Caco-2 (cell line): ENCODE measurements at regions not wholly inside any gene's neighbourhood (a gene's known extent, or its start where the extent isn't known, plus 50 kb on each side); places are given as distances from the start of the nearest gene placed in this dataset.

Experiments used
- BruUV-seq: library from RNA; stranded (reverse); fragments of 400-500 nt; replicated peaks from 2 replicates; lab custom pipeline; 2021; lab: Mats Ljungman, UMichigan
- CTCF ChIA-PET: fragments of 300-600 bp; sonication (Branson Sonifier 250); formaldehyde crosslinking; loops from one replicate; lab custom pipeline; 2022; ENCODE audit warnings: antibody characterized with exemption; lab: Charles Lee
- POLR2A ChIA-PET: fragments of 300-600 bp; sonication (Branson Sonifier 250); formaldehyde crosslinking; loops from one replicate; lab custom pipeline; 2022; ENCODE audit warnings: antibody characterized with exemption; lab: Charles Lee
- DNase-seq, 2 experiments: peaks; one replicate each; pipeline versions ENCODE4 v3.0.0 to v3.0.0-alpha.2; 2020 to 2022
- H3K27me3 ChIP-seq: replicated peaks from 2 replicates; pipeline ENCODE4 v1.6.0; 2011; ENCODE audit warnings: low read length; ENCODE audit not compliant: control insufficient read depth, insufficient read depth
- H3K36me3 ChIP-seq: 2 replicates; pipeline ENCODE4 v1.5.1; 2011; ENCODE audit warnings: low read length; ENCODE audit not compliant: control insufficient read depth, insufficient read depth
- H3K4me1 ChIP-seq: fragments of 250-450 bp; sonication (Bioruptor Pico); 2 replicates; pipeline ENCODE4 v1.5.1; 2020; ENCODE audit warnings: mild to moderate bottlenecking
- H3K4me3 ChIP-seq: 2 replicates; pipeline ENCODE4 v1.5.1; 2011; ENCODE audit warnings: low read depth, mild to moderate bottlenecking, control low read depth, low read length
- H3K9me3 ChIP-seq: fragments of 250-450 bp; sonication (Bioruptor Pico); 2 replicates; pipeline ENCODE4 v1.5.1; 2020; ENCODE audit warnings: mild to moderate bottlenecking, moderate library complexity
- H3K27ac Mint-ChIP-seq: one replicate; pipeline ENCODE4 v1.8.0; 2022; ENCODE audit warnings: mixed read lengths; ENCODE audit not compliant: unreplicated experiment
- H3K27me3 Mint-ChIP-seq: one replicate; pipeline ENCODE4 v1.8.0; 2022; ENCODE audit warnings: mixed read lengths; ENCODE audit not compliant: insufficient read depth, unreplicated experiment
- H3K36me3 Mint-ChIP-seq: one replicate; pipeline ENCODE4 v1.8.0; 2022; ENCODE audit warnings: mild to moderate bottlenecking, mixed read lengths; ENCODE audit not compliant: insufficient read depth, unreplicated experiment
- H3K4me1 Mint-ChIP-seq: one replicate; pipeline ENCODE4 v1.8.0; 2022; ENCODE audit warnings: low read depth, mixed read lengths; ENCODE audit not compliant: unreplicated experiment
- H3K4me3 Mint-ChIP-seq: one replicate; pipeline ENCODE4 v1.8.0; 2022; ENCODE audit warnings: mild to moderate bottlenecking, moderate library complexity, mixed read lengths; ENCODE audit not compliant: unreplicated experiment
- H3K9me3 Mint-ChIP-seq: one replicate; pipeline ENCODE4 v1.8.0; 2022; ENCODE audit warnings: mixed read lengths; ENCODE audit not compliant: unreplicated experiment
- CTCF ChIP-seq, 2 experiments: fragments of 200-600 bp in 1 of 2; IDR thresholded peaks; 1 replicate in 1 of 2; 2 replicates in 1 of 2; pipeline versions ENCODE4 v1.5.1 to v1.8.0; 2011 to 2022; ENCODE audit warnings: antibody characterized with exemption in 1 of 2, control low read depth in 1 of 2, inconsistent platforms in 1 of 2, low read depth in 1 of 2, low read length in 1 of 2, mild to moderate bottlenecking in 1 of 2, moderate library complexity in 1 of 2; ENCODE audit not compliant: insufficient read depth in 1 of 2, severe bottlenecking in 1 of 2, unreplicated experiment in 1 of 2
- intact Hi-C: fragments of 100-400 bp; cut with micrococcal nuclease; formaldehyde crosslinking; loops from one replicate; pipeline ENCODE4 v1.10.0; 2022; ENCODE audit not compliant: unreplicated experiment

GRCh38 chr9:87008667-87009066, 61.4 kb upstream of the GAS1 start:
- Mint-ChIP-seq H3K4me3 (no peak overlapping the region), H3K4me1 (no peaks in the 10 kb centered on the region)
- POLR2A ChIA-PET: no interaction called here

DNA sequence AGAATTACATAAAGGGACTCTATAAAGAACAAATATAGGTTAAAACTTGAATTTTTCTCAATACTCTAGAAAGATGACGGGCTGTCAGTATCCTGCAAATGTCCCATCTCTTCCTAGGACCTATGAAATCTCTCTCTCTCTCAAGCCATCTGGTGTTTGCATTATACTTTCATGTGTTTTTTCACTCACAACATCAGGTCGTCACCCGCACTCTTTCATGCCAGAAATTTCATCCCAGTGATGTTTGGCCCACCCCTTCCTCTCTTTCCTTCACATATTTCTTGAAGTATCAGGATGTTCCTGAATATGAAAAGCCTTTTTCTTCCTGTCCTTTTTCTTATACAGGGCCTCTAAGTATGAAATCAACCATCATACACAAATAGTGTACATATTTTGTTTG, 63.3 kb upstream of the GAS1 start:
- ChIA-PET CTCF (no interaction called here), POLR2A (no interaction called here)
- no peak for DNase-seq
- Mint-ChIP-seq H3K27me3 (no peaks in the 10 kb centered on the region), H3K36me3 (no peaks in the 10 kb centered on the region), H3K27ac (no peak overlapping the region), H3K9me3 (no peaks in the 10 kb centered on the region), H3K4me1 (no peaks in the 10 kb centered on the region), H3K4me3 (no peak overlapping the region)
- intact Hi-C loops: no loop called here
- no peak for TF ChIP-seq CTCF (IDR thresholded peaks at IDR 0.05; ENCODE audit: insufficient read depth in 1 of 2, low read depth in 1 of 2, low read length in 1 of 2, severe bottlenecking in 1 of 2, unreplicated experiment in 1 of 2)
- Histone ChIP-seq H3K27me3 (no peaks in the 10 kb centered on the region), H3K9me3 (no peaks in the 10 kb centered on the region), H3K4me3 (no peak overlapping the region), H3K4me1 (no peaks in the 10 kb centered on the region), H3K36me3 (no peaks in the 10 kb centered on the region)
- no TSS peak for BruUV-seq

More at GRCh38 chr9:87008667-87009066, 61.4 kb upstream of the GAS1 start:
- intact Hi-C loops: no loop called here
- no peak for TF ChIP-seq CTCF (IDR thresholded peaks at IDR 0.05; ENCODE audit: insufficient read depth in 1 of 2, low read depth in 1 of 2, low read length in 1 of 2, severe bottlenecking in 1 of 2, unreplicated experiment in 1 of 2)
- no peak for DNase-seq
- Mint-ChIP-seq H3K27me3 (no peaks in the 10 kb centered on the region), H3K9me3 (no peaks in the 10 kb centered on the region), H3K36me3 (no peaks in the 10 kb centered on the region), H3K27ac (no peak overlapping the region)
- Histone ChIP-seq H3K27me3 (no peaks in the 10 kb centered on the region), H3K4me3 (no peak overlapping the region), H3K4me1 (no peaks in the 10 kb centered on the region), H3K9me3 (no peaks in the 10 kb centered on the region), H3K36me3 (no peaks in the 10 kb centered on the region)
- BruUV-seq: no TSS peak
- CTCF ChIA-PET: no interaction called here

GRCh38 chr9:87011551-87011950, 64.2 kb upstream of the GAS1 start:
- no peaks in the 10 kb centered on the region for H3K36me3 Mint-ChIP-seq
- peaks cover 2% of the 10 kb centered on the region for H3K27me3 Mint-ChIP-seq
- POLR2A ChIA-PET: no interaction called here
- no peaks in the 10 kb centered on the region for H3K9me3 Mint-ChIP-seq
- intact Hi-C loops: no loop called here
- no peaks in the 10 kb centered on the region for H3K9me3 ChIP-seq
- no peaks in the 10 kb centered on the region for H3K36me3 ChIP-seq
- BruUV-seq: no TSS peak
- CTCF ChIA-PET: no interaction called here
- no peaks in the 10 kb centered on the region for H3K4me1 ChIP-seq
- TF ChIP-seq CTCF (IDR thresholded peaks at IDR 0.05; ENCODE audit: insufficient read depth in 1 of 2, low read depth in 1 of 2, low read length in 1 of 2, severe bottlenecking in 1 of 2, unreplicated experiment in 1 of 2): no peak
- H3K4me1 Mint-ChIP-seq: no peaks in the 10 kb centered on the region
- no peak overlapping the region for H3K4me3 Mint-ChIP-seq
- no peak overlapping the region for H3K27ac Mint-ChIP-seq
- no peaks in the 10 kb centered on the region for H3K27me3 ChIP-seq
- H3K4me3 ChIP-seq: no peak overlapping the region
- no peak for DNase-seq
